ENCODE measurements at regions not wholly inside any gene's neighbourhood (a gene's known extent, or its start where the extent isn't known, plus 50 kb on each side); places are given as distances from the start of the nearest gene placed in this dataset.

- H3K27me3 Mint-ChIP-seq, result no peaks in the 10 kb centered on the region
- H3K4me3 Mint-ChIP-seq, result no peak overlapping the region
- H3K27ac Mint-ChIP-seq, result no peak overlapping the region
- ATAC-seq (replicated peaks in 1 of 4) (no peak), DNase-seq (no peak)
- H3K9me3 ChIP-seq, result no peaks in the 10 kb centered on the region
- H3K4me1 ChIP-seq (ENCODE audit: control insufficient read depth in 1 of 2, extremely low read depth in 1 of 2, insufficient read depth in 2 of 2, low read length in 2 of 2), result no peaks in the 10 kb centered on the region
- H3K4me1 Mint-ChIP-seq, result no peaks in the 10 kb centered on the region
- no peaks in the 10 kb centered on the region for H3K36me3 Mint-ChIP-seq
- no peaks in the 10 kb centered on the region for H3K27me3 ChIP-seq (replicated peaks in 1 of 2; ENCODE audit: control insufficient read depth in 2 of 2, extremely low read depth in 1 of 2, insufficient read depth in 2 of 2, low read length in 1 of 2)
- H3K4me3 ChIP-seq (ENCODE audit: control insufficient read depth in 1 of 2, extremely low read depth in 1 of 2, low read length in 1 of 2), result no peak overlapping the region
- H3K36me3 ChIP-seq (ENCODE audit: control insufficient read depth in 2 of 2, extremely low read depth in 1 of 2, insufficient read depth in 1 of 2, low read length in 1 of 2), result no peaks in the 10 kb centered on the region
- CTCF ChIA-PET, result no interaction called here
- POLR2A ChIA-PET, result no interaction called here
- no CpG with 5 or more reads among the region's 2 CpGs for WGBS (ENCODE audit: insufficient coverage)
- peaks cover 5 to 16% (median 12%) of the 10 kb centered on the region in 3 donors for H3K9me3 Mint-ChIP-seq
- H3K27ac ChIP-seq (ENCODE audit: low read length), result no peak overlapping the region
Measured at GRCh38 chr12:38585086-38585485, 268.5 kb downstream of the ALG10B start.

- ATAC-seq (replicated peaks in 1 of 4), result no peak
- CTCF ChIA-PET, result no interaction called here
- DNase-seq, result no peak
Measured at GRCh38 chr12:38586789-38587188, 270.2 kb downstream of the ALG10B start.

GRCh38 chr12:38587594-38587993 lies 271.0 kb downstream of the ALG10B start:
- no peak overlapping the region for H3K27ac Mint-ChIP-seq
- H3K4me3 ChIP-seq (ENCODE audit: control insufficient read depth in 1 of 2, extremely low read depth in 1 of 2, low read length in 1 of 2), result no peak overlapping the region
- ATAC-seq (replicated peaks in 1 of 4), result no peak
- H3K27me3 ChIP-seq (replicated peaks in 1 of 2; ENCODE audit: control insufficient read depth in 2 of 2, extremely low read depth in 1 of 2, insufficient read depth in 2 of 2, low read length in 1 of 2), result no peaks in the 10 kb centered on the region
- no CpG with 5 or more reads among the region's 1 CpG for WGBS (ENCODE audit: insufficient coverage)
- ChIA-PET POLR2A (interaction anchor here in 1 of 2 donors (0.7 kb wide), 1 partner anchor 18 kb away, joined by 5 read pairs; no protein-coding TSS in a partner anchor), CTCF (no interaction called here)
- no peaks in the 10 kb centered on the region for H3K4me1 Mint-ChIP-seq
- H3K36me3 ChIP-seq (ENCODE audit: control insufficient read depth in 2 of 2, extremely low read depth in 1 of 2, insufficient read depth in 1 of 2, low read length in 1 of 2), result no peaks in the 10 kb centered on the region
- no peaks in the 10 kb centered on the region for H3K27me3 Mint-ChIP-seq
- H3K9me3 Mint-ChIP-seq, result peaks cover 5 to 17% (median 12%) of the 10 kb centered on the region in 3 donors
- no peaks in the 10 kb centered on the region for H3K9me3 ChIP-seq
- no peaks in the 10 kb centered on the region for H3K4me1 ChIP-seq (ENCODE audit: control insufficient read depth in 1 of 2, extremely low read depth in 1 of 2, insufficient read depth in 2 of 2, low read length in 2 of 2)
- no peaks in the 10 kb centered on the region for H3K36me3 Mint-ChIP-seq
- no peak overlapping the region for H3K27ac ChIP-seq (ENCODE audit: low read length)
- no peak for DNase-seq
- no peak overlapping the region for H3K4me3 Mint-ChIP-seq

More at GRCh38 chr12:38586789-38587188, 270.2 kb downstream of the ALG10B start:
- Histone ChIP-seq H3K4me1 (ENCODE audit: control insufficient read depth in 1 of 2, extremely low read depth in 1 of 2, insufficient read depth in 2 of 2, low read length in 2 of 2) (no peaks in the 10 kb centered on the region), H3K4me3 (ENCODE audit: control insufficient read depth in 1 of 2, extremely low read depth in 1 of 2, low read length in 1 of 2) (no peak overlapping the region), H3K9me3 (no peaks in the 10 kb centered on the region), H3K36me3 (ENCODE audit: control insufficient read depth in 2 of 2, extremely low read depth in 1 of 2, insufficient read depth in 1 of 2, low read length in 1 of 2) (no peaks in the 10 kb centered on the region), H3K27me3 (replicated peaks in 1 of 2; ENCODE audit: control insufficient read depth in 2 of 2, extremely low read depth in 1 of 2, insufficient read depth in 2 of 2, low read length in 1 of 2) (no peaks in the 10 kb centered on the region), H3K27ac (ENCODE audit: low read length) (no peak overlapping the region)
- Mint-ChIP-seq H3K27ac (no peak overlapping the region), H3K36me3 (no peaks in the 10 kb centered on the region), H3K27me3 (no peaks in the 10 kb centered on the region), H3K4me3 (no peak overlapping the region), H3K9me3 (peaks cover 5 to 17% (median 13%) of the 10 kb centered on the region in 3 donors), H3K4me1 (no peaks in the 10 kb centered on the region)
- POLR2A ChIA-PET, result no interaction called here

GRCh38 chr12:38588624-38589305 lies 272.2 kb downstream of the ALG10B start:
- Mint-ChIP-seq H3K4me3 (no peak overlapping the region), H3K36me3 (no peaks in the 10 kb centered on the region), H3K27me3 (no peaks in the 10 kb centered on the region), H3K9me3 (peaks cover 5 to 17% (median 6%) of the 10 kb centered on the region in 3 donors), H3K27ac (no peak overlapping the region), H3K4me1 (no peaks in the 10 kb centered on the region)
- H3K27me3 ChIP-seq (replicated peaks in 1 of 2; ENCODE audit: control insufficient read depth in 2 of 2, extremely low read depth in 1 of 2, insufficient read depth in 2 of 2, low read length in 1 of 2), result no peaks in the 10 kb centered on the region
- ATAC-seq (replicated peaks in 1 of 4), result no peak
- no peak overlapping the region for H3K4me3 ChIP-seq (ENCODE audit: control insufficient read depth in 1 of 2, extremely low read depth in 1 of 2, low read length in 1 of 2)
- ChIA-PET POLR2A (no interaction called here), CTCF (interaction anchor here in 1 of 2 donors (0.7 kb wide), 1 partner anchor 685 kb away, joined by 3 read pairs; no protein-coding TSS in a partner anchor)
- H3K27ac ChIP-seq (ENCODE audit: low read length), result no peak overlapping the region
- H3K4me1 ChIP-seq (ENCODE audit: control insufficient read depth in 1 of 2, extremely low read depth in 1 of 2, insufficient read depth in 2 of 2, low read length in 2 of 2), result no peaks in the 10 kb centered on the region
- no peak for DNase-seq
- no peaks in the 10 kb centered on the region for H3K9me3 ChIP-seq
- no peaks in the 10 kb centered on the region for H3K36me3 ChIP-seq (ENCODE audit: control insufficient read depth in 2 of 2, extremely low read depth in 1 of 2, insufficient read depth in 1 of 2, low read length in 1 of 2)
- 40% methylated on average over 1 of the region's 4 CpGs for WGBS (ENCODE audit: insufficient coverage)

- no peak for ATAC-seq (replicated peaks in 1 of 4)
- Mint-ChIP-seq H3K27ac (no peak overlapping the region), H3K4me3 (no peak overlapping the region), H3K4me1 (no peaks in the 10 kb centered on the region), H3K36me3 (no peaks in the 10 kb centered on the region), H3K27me3 (no peaks in the 10 kb centered on the region), H3K9me3 (peaks cover 5 to 14% (median 6%) of the 10 kb centered on the region in 3 donors)
- no CpG with 5 or more reads among the region's 4 CpGs for WGBS (ENCODE audit: insufficient coverage)
- CTCF ChIA-PET, result no interaction called here
- Histone ChIP-seq H3K4me1 (ENCODE audit: control insufficient read depth in 1 of 2, extremely low read depth in 1 of 2, insufficient read depth in 2 of 2, low read length in 2 of 2) (no peaks in the 10 kb centered on the region), H3K27ac (ENCODE audit: low read length) (no peak overlapping the region), H3K9me3 (no peaks in the 10 kb centered on the region), H3K36me3 (ENCODE audit: control insufficient read depth in 2 of 2, extremely low read depth in 1 of 2, insufficient read depth in 1 of 2, low read length in 1 of 2) (no peaks in the 10 kb centered on the region), H3K27me3 (replicated peaks in 1 of 2; ENCODE audit: control insufficient read depth in 2 of 2, extremely low read depth in 1 of 2, insufficient read depth in 2 of 2, low read length in 1 of 2) (no peaks in the 10 kb centered on the region), H3K4me3 (ENCODE audit: control insufficient read depth in 1 of 2, extremely low read depth in 1 of 2, low read length in 1 of 2) (no peak overlapping the region)
- POLR2A ChIA-PET, result no interaction called here
- no peak for DNase-seq
Measured at GRCh38 chr12:38589306-38589632, 272.7 kb downstream of the ALG10B start.

- H3K27ac ChIP-seq (ENCODE audit: low read length), result no peak overlapping the region
- DNase-seq, result no peak
- Mint-ChIP-seq H3K9me3 (peaks cover 0 to 22% (median 16%) of the 10 kb centered on the region in 3 donors), H3K27ac (no peak overlapping the region), H3K27me3 (no peaks in the 10 kb centered on the region), H3K4me1 (no peaks in the 10 kb centered on the region), H3K36me3 (no peaks in the 10 kb centered on the region), H3K4me3 (no peak overlapping the region)
- H3K36me3 ChIP-seq (ENCODE audit: control insufficient read depth in 2 of 2, extremely low read depth in 1 of 2, insufficient read depth in 1 of 2, low read length in 1 of 2), result no peaks in the 10 kb centered on the region
- no peak overlapping the region for H3K4me3 ChIP-seq (ENCODE audit: control insufficient read depth in 1 of 2, extremely low read depth in 1 of 2, low read length in 1 of 2)
- ChIA-PET POLR2A (no interaction called here), CTCF (no interaction called here)
- no peak for ATAC-seq (replicated peaks in 1 of 4)
- H3K9me3 ChIP-seq, result no peaks in the 10 kb centered on the region
- no peaks in the 10 kb centered on the region for H3K27me3 ChIP-seq (replicated peaks in 1 of 2; ENCODE audit: control insufficient read depth in 2 of 2, extremely low read depth in 1 of 2, insufficient read depth in 2 of 2, low read length in 1 of 2)
- no peaks in the 10 kb centered on the region for H3K4me1 ChIP-seq (ENCODE audit: control insufficient read depth in 1 of 2, extremely low read depth in 1 of 2, insufficient read depth in 2 of 2, low read length in 2 of 2)
Measured at GRCh38 chr12:38601949-38602348, 285.4 kb downstream of the ALG10B start.

Data from T-cell (primary cell).